Endothelial cell of umbilical vein (primary cell): ENCODE measurements at regions not wholly inside any gene's neighbourhood (a gene's known extent, or its start where the extent isn't known, plus 50 kb on each side); places are given as distances from the start of the nearest gene placed in this dataset.

Source experiments
- EZH2 ChIP-seq: IDR thresholded peaks from 2 replicates; pipeline ENCODE4 v1.6.1; 2012; ENCODE audit warnings: borderline replicate concordance, low read depth, mild to moderate bottlenecking, moderate library complexity, low read length, inconsistent platforms; ENCODE audit not compliant: severe bottlenecking
- GATA2 ChIP-seq: IDR thresholded peaks from 2 replicates; pipeline ENCODE4 v1.7.0; 2011; ENCODE audit warnings: low read depth, mild to moderate bottlenecking, moderate library complexity, mixed read lengths, low read length; ENCODE audit not compliant: insufficient read length, insufficient read depth
- JUN ChIP-seq: IDR thresholded peaks from 2 replicates; pipeline ENCODE4 v1.6.1; 2011; ENCODE audit warnings: borderline replicate concordance, low read depth; ENCODE audit not compliant: insufficient read length, insufficient read depth
- MYC ChIP-seq: IDR thresholded peaks from one replicate; pipeline ENCODE4 v1.6.1; 2011; ENCODE audit warnings: mild to moderate bottlenecking, low read depth, low read length
- POLR2A ChIP-seq: IDR thresholded peaks from 2 replicates; pipeline ENCODE4 v1.6.1; 2012; ENCODE audit warnings: low read depth, mild to moderate bottlenecking, control low read depth, low read length
- POLR2AphosphoS5 ChIP-seq: IDR thresholded peaks from 2 replicates; pipeline ENCODE4 v1.6.1; 2012; ENCODE audit warnings: low read depth, mild to moderate bottlenecking, control low read depth, low read length, moderate library complexity; ENCODE audit not compliant: insufficient read depth
- TF ChIP-seq, protein P1 (sequence below), 2 donors: IDR thresholded peaks; 1 replicate in 1 of 2; 2 replicates in 1 of 2; pipeline ENCODE4 v1.5.1; 2011; ENCODE audit warnings: low read length in 2 of 2, mild to moderate bottlenecking in 2 of 2, moderate library complexity in 2 of 2, control low read depth in 1 of 2, inconsistent platforms in 1 of 2, low read depth in 1 of 2; ENCODE audit not compliant: insufficient read depth in 1 of 2; ENCODE audit errors: extremely low read depth in 1 of 2
- TF ChIP-seq, protein P2 (sequence below): IDR thresholded peaks from 2 replicates; pipeline ENCODE4 v1.6.1; 2011; ENCODE audit not compliant: insufficient read depth, insufficient read length

DNA sequence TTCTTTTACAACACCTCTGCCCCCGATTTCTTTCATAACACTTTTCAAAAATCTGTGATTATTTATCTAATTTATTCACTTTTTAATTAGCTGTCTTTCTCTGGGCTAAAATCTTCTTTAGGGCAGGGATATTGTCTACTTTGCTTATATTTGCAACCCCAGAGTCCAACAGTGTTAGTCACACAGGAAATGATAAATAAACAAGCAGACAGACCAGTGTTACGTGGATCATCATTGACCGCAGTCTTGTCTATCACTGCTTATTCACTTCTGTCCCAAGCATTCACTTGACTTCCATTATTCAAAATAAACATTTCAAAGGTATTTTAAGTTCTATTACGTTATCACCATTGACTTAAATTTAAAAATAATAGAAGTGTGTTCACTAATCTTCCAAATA, 237.6 kb upstream of the UBE2E3 start:
- TF ChIP-seq, protein P1, sequence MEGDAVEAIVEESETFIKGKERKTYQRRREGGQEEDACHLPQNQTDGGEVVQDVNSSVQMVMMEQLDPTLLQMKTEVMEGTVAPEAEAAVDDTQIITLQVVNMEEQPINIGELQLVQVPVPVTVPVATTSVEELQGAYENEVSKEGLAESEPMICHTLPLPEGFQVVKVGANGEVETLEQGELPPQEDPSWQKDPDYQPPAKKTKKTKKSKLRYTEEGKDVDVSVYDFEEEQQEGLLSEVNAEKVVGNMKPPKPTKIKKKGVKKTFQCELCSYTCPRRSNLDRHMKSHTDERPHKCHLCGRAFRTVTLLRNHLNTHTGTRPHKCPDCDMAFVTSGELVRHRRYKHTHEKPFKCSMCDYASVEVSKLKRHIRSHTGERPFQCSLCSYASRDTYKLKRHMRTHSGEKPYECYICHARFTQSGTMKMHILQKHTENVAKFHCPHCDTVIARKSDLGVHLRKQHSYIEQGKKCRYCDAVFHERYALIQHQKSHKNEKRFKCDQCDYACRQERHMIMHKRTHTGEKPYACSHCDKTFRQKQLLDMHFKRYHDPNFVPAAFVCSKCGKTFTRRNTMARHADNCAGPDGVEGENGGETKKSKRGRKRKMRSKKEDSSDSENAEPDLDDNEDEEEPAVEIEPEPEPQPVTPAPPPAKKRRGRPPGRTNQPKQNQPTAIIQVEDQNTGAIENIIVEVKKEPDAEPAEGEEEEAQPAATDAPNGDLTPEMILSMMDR (IDR thresholded peaks at IDR 0.05; ENCODE audit: extremely low read depth in 1 of 2, insufficient read depth in 1 of 2, low read depth in 1 of 2, low read length in 2 of 2) = no peak
- TF ChIP-seq JUN (no peak), POLR2A (no peak), EZH2 (no peak), POLR2AphosphoS5 (no peak), MYC (no peak), GATA2 (no peak)
- TF ChIP-seq, protein P2, sequence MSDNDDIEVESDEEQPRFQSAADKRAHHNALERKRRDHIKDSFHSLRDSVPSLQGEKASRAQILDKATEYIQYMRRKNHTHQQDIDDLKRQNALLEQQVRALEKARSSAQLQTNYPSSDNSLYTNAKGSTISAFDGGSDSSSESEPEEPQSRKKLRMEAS = no peak
